ENCODE measurements at regions not wholly inside any gene's neighbourhood (a gene's known extent, or its start where the extent isn't known, plus 50 kb on each side); places are given as distances from the start of the nearest gene placed in this dataset.

GRCh38 chr5:6915574-6915973 is 202.3 kb downstream of the TENT4A start:
- no peak for TF ChIP-seq POLR2A (IDR thresholded peaks at IDR 0.05)
- no peak for TF ChIP-seq CTCF (IDR thresholded peaks at IDR 0.05)
